ENCODE measurements at regions not wholly inside any gene's neighbourhood (a gene's known extent, or its start where the extent isn't known, plus 50 kb on each side); places are given as distances from the start of the nearest gene placed in this dataset.

- Histone ChIP-seq H3K9me3 (no peaks in the 10 kb centered on the region), H3K27ac (no peak overlapping the region), H3K4me1 (no peaks in the 10 kb centered on the region), H3K4me3 (no peak overlapping the region), H3K36me3 (ENCODE audit: low read depth, missing control alignments) (no peaks in the 10 kb centered on the region), H3K27me3 (no peaks in the 10 kb centered on the region)
- no peak for TF ChIP-seq POLR2A (IDR thresholded peaks at IDR 0.05)
- no peak for TF ChIP-seq CTCF (IDR thresholded peaks at IDR 0.05)
- intact Hi-C loops (cut with DNase I; ENCODE audit: low total_unique reads), result no loop called here
- no peak for DNase-seq
- 41 to 71% methylated on average over 3 of the region's 3 CpGs for WGBS, 2 donors
Measured at GRCh38 chr13:34435338-34435737, 506.7 kb upstream of the NBEA start.

GRCh38 chr13:34437873-34438272 is 504.2 kb upstream of the NBEA start:
- Histone ChIP-seq H3K4me1 (no peaks in the 10 kb centered on the region), H3K4me3 (no peak overlapping the region), H3K27ac (peak overlapping the region in 1 of 2 donors; percentile 22), H3K9me3 (no peaks in the 10 kb centered on the region), H3K36me3 (ENCODE audit: low read depth, missing control alignments) (no peaks in the 10 kb centered on the region), H3K27me3 (no peaks in the 10 kb centered on the region)
- TF ChIP-seq POLR2A (IDR thresholded peaks at IDR 0.05) (no peak), CTCF (IDR thresholded peaks at IDR 0.05) (no peak)
- intact Hi-C loops (cut with DNase I; ENCODE audit: low total_unique reads), result no loop called here
- no peak for DNase-seq

GRCh38 chr13:34452831-34453230 is 489.2 kb upstream of the NBEA start:
- Histone ChIP-seq H3K36me3 (ENCODE audit: low read depth, missing control alignments) (no peaks in the 10 kb centered on the region), H3K4me1 (no peaks in the 10 kb centered on the region), H3K27me3 (no peaks in the 10 kb centered on the region), H3K9me3 (no peaks in the 10 kb centered on the region), H3K27ac (no peak overlapping the region), H3K4me3 (no peak overlapping the region)
- intact Hi-C loops (cut with DNase I; ENCODE audit: low total_unique reads), result no loop called here
- DNase-seq, result no peak
- TF ChIP-seq POLR2A (IDR thresholded peaks at IDR 0.05) (no peak), CTCF (IDR thresholded peaks at IDR 0.05) (no peak)

- intact Hi-C loops (cut with DNase I; ENCODE audit: low total_unique reads), result no loop called here
- DNase-seq, result peak; percentile 44
- H3K4me3 ChIP-seq, result no peak overlapping the region
- H3K36me3 ChIP-seq (ENCODE audit: low read depth, missing control alignments), result no peaks in the 10 kb centered on the region
- H3K4me1 ChIP-seq, result peaks cover 2% of the 10 kb centered on the region
- TF ChIP-seq POLR2A (IDR thresholded peaks at IDR 0.05), result no peak
- H3K27me3 ChIP-seq, result no peaks in the 10 kb centered on the region
- H3K9me3 ChIP-seq, result no peaks in the 10 kb centered on the region
- WGBS, 2 donors, result 49 to 53% methylated on average over 4 of the region's 4 CpGs
- H3K27ac ChIP-seq, result peak overlapping the region; percentile 9 to 34
Measured at GRCh38 chr13:34458756-34459715, 483.0 kb upstream of the NBEA start.

GRCh38 chr13:34459856-34460255 is 482.2 kb upstream of the NBEA start:
- H3K9me3 ChIP-seq, result no peaks in the 10 kb centered on the region
- no peak overlapping the region for H3K4me3 ChIP-seq
- intact Hi-C loops (cut with DNase I; ENCODE audit: low total_unique reads), result no loop called here
- no peaks in the 10 kb centered on the region for H3K27me3 ChIP-seq
- H3K4me1 ChIP-seq, result peaks cover 2% of the 10 kb centered on the region
- DNase-seq, result no peak
- TF ChIP-seq POLR2A (IDR thresholded peaks at IDR 0.05), result no peak
- no peak for TF ChIP-seq CTCF (IDR thresholded peaks at IDR 0.05)
- H3K36me3 ChIP-seq (ENCODE audit: low read depth, missing control alignments), result no peaks in the 10 kb centered on the region
- 66 to 72% methylated on average over 8 of the region's 8 CpGs for WGBS, 2 donors
- no peak overlapping the region for H3K27ac ChIP-seq

Data from testis (tissue), 2 donors.